ENCODE measurements at regions not wholly inside any gene's neighbourhood (a gene's known extent, or its start where the extent isn't known, plus 50 kb on each side); places are given as distances from the start of the nearest gene placed in this dataset.
"Not testable (repeated sequence)": the region's sequence is repeated elsewhere in the genome, so short reads cannot be mapped to it uniquely, and the experiment has no call there.

DNA sequence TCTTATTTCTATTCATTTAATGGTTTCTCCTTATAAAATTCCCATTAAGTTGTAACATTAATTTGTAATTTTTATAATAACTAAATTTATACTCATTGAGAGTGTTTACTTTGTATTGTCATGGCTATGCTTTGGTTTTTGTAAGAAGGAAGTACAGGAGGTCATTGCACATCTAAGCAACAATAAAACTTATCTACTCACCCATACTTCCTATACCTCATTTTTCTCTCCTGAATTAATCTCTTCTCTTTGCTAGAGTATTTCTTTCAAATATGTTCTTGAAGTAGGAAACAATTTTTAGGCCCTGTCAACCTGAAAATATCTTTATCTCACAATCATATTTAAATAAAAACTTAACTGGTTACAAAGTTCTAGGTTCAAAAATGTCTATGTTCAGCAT, 95.4 kb upstream of the WDR11 start:
- no peak for DNase-seq (ENCODE audit: low read depth)

DNA sequence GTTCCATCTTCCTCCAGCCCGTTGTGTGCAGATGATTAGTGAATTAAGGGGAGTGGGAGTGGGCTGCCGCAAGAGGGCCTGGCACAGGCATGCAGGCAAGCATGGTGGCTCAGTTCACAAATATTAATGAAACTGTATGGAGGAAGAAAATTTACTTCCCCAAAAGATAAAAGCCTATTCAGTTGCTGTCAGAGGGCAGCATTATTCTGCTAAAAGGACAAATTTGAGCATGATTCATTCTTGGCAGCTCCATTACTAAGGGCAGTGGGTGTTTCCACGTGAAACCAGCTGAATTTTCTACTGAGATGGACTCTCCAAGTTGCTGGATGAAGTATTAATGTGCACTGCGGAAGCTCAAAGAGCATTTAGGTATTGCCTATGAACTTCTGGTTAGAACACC, 90.9 kb upstream of the WDR11 start:
- no peak for DNase-seq (ENCODE audit: low read depth)

DNA sequence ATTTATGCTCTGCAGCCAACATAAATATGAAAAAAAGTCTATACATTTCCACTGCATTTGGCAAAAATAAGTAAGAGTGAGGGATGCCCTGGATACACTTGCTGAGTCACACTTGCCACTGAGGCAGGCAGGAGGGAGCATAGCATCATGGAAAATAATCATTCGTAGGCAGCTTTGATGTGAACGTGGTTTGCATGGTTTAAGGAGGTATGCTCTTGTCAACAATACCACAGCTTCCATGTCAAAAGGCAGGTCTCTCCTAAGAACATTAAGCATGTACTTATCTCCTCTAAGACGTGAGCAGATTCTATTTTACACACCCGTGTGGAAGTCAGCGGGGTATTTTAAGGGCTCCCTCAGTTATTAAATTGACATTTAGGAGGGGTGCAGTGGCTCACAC, 89.2 kb upstream of the WDR11 start:
- no peak for DNase-seq (ENCODE audit: low read depth)

DNA sequence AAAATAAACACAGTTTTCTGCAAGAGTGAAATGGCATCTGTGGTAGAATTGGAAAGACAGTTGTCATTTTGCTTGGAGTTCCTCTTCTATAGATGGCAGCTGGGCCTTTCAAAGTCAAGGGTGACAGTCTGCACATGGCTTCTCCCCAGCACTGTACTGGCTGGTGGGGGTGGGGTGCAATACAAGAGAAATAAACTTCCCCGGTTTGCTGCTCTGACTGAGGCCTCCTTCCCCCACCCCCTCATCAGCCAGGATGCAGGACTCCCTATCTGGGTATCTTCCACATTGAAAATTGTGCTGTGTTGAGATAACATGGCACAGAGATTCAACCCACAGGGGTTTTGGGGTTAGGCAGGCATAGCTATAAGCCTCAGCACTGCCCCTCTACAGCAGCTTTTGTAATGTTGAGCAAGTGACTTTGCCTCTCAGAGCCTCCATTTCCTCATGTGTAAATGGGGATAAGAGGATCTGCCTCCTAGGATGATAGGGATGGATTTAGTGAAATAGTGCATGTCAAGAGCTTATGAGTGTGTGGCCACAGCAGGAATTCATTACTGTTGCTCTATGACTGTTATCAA, 85.8 kb upstream of the WDR11 start:
- DNase-seq (ENCODE audit: low read depth) = no peak

DNA sequence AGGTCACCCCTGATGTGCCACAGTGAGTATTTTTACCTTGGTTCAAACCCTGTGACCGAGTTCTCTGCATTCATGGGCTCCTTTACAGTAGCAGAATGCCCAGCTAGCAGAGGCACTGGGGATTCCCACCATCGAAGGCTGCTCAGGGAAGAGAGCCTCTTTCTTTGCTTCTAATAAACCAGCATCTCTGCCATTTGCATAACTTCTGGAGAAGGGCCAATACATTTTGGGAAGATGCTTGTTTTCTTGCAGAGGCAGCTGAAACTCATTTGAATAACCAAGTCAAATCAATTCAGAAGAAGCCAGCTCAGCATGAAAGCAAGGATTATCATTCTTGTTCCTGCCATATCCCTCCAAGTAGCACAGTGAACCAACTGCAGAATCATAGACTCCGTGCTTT, 82.9 kb upstream of the WDR11 start:
- DNase-seq (ENCODE audit: low read depth) = no peak

DNA sequence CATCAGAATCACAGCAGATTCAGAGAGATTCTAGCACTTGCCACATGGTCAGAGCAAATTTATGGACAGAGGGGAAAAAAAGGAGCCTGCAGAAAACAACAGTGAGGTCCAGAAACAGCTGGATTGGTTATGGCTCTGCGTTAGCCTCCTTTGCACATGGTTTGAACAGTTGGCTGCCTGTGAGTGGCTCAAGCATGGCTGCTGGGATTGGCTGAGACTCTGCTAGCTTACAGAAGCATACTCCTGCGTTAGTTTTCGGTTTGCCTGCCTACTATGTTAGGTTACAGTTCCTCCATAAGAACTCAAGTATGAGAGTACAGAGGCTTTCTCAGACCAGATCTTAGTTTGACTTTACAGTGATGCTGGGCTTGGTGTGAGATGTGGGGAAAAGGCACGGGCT, 80.7 kb upstream of the WDR11 start:
- no peak for DNase-seq (ENCODE audit: low read depth)

DNA sequence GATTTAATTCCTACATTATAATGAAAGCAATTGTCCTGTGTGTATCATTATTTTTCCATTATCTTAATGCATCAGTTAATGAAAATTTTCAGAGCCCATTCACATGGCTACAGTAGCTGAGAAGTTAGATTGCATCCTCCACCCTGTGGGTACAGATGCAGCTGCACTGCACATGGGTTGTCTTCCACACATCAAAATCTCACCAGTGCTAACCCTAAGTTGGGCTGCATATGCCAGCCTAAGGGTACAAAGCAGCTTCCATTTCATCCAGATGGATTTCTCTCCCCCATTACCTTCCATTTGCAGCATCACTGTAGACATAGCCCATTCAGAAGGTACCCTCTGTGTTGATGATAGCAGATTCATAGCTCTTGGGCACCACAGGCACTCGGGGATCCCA, 74.7 kb upstream of the WDR11 start:
- DNase-seq (ENCODE audit: low read depth) = no peak

DNA sequence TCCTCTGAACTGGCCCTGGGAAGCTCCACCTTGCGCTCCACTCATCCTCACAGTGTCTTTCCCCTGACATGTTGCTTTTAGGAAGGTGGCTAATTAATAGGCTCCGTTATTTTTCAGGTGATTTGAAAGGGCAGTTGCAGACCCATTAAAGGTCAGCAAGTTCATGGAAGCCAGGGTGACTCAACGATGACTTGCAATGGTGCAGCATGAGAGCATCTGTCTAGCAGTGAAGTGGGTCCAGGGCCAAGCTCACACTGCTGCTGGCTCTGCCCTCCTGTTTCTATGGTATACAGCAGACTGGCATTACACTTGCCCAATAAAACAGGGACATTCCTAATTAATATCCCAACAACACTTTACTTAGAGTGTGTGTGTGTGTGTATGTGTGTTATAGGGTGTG, 68.8 kb upstream of the WDR11 start:
- DNase-seq (ENCODE audit: low read depth) = no peak

DNA sequence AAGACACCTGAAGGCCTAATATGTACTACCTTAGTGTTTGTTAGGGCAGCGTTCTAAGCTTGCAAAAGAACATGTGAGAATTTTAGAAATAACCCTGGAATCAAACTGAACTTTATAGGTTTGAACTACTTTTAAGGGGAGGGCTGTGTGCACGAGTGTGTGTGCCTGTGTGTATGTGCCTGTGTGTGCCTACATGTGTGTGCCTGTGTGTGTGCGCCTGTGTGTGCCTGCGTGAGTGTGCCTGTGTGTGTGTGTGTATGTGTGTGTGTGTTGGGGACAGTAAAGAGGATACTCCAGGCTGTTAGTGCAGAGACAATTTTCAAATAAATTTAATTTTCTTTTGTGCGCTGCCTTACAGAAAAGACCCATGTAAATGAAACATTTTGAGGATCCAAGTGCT, 68.1 kb upstream of the WDR11 start:
- no peak for DNase-seq (ENCODE audit: low read depth)

DNA sequence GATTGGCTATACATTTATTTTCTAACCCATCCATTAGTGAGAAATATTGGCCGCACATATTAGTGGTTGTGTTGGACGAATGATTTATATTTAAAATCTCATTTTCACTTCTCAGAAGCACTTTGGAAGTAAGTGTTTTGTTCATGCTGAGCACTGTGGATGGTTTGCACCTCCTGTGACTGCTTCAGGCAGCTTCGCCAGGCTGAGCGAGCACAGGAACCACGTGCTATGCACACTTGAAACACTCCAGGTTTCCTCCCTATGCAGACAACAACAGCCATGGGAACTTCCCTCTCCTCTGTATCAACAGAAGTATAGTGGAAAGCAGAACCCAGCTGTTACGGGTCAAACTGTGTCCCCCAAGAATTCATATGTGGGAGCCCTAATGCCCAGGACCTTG, 67.3 kb upstream of the WDR11 start:
- no peak for DNase-seq (ENCODE audit: low read depth)

DNA sequence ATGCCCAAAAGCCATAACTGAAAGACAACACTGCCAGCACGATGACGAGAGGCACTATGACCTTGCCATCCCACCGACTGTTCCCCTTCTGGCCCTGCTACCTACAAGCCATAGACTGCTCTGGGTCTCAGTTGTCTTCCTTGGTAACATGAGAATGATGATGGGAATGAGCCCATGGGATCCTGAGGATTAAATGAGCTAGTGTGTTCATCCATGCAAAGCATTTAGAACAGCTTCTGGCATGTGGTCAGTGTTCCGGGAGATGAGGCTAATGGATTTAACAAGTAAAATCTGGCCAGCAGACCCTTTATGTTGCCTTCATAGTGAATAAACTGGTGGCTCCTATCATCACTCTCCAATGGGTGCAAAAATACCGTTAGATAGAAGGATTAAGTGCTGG, 62.4 kb upstream of the WDR11 start:
- DNase-seq (ENCODE audit: low read depth) = no peak

DNA sequence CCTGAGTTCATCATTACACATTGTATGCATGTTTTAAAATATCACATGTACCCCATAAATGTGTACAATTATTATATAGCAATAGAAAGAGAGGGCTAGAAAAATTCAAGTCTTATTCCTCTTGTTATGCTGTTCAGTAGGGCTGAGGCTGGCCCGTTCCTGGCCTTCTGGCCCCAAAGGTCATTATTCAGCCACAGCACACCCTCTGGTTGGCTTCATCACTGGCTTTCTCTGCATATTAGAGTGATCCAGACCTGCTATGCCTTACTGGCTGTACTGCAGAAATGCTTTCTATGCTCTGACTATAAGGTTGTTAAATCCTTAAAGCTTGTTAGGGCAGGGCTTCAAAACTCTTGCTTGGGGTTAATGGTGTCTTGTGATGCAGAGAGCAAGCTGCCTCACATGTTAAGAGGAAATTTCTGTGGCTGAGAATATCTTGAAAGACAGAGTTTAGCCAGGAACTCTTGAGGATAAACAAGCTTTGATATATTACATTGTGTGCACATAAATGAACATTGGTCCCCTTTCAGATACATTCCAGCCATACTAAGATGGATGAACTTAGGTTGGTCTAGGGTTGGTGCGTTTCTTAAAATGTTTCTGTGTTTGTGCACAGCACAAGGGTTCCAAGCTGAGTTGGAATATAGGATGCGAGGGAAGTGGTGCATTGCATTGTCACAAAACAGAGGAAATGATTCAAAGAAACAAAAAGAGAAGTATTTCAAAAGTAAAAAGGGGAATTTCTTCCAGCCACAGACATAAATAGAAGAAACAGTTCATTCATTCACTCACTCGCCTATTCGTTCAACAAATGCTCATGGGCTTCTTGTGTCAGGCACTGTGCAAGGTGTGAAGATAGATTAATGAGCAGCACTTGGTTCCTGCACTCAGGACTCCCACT, 61.6 kb upstream of the WDR11 start:
- DNase-seq (ENCODE audit: low read depth) = no peak

DNA sequence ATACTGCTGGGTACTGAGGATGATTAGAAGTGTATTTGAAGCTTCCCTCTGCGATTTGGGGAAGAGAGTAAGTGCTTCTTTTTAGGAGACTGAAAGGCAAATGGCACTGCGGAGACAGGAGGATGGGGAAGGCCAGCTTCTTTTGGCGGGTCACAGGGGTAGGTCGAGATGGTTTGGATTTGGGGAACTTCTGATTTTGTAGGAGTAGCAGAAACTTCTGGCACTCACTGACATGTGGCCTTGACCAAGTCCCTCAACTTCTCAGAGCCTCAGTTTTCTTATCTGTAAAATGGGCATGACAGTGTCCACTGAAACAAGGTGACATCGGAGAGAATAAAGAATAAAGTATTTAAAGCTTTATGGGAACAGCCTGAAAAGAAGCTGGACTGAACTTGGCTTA, 59.8 kb upstream of the WDR11 start:
- DNase-seq (ENCODE audit: low read depth) = no peak

DNA sequence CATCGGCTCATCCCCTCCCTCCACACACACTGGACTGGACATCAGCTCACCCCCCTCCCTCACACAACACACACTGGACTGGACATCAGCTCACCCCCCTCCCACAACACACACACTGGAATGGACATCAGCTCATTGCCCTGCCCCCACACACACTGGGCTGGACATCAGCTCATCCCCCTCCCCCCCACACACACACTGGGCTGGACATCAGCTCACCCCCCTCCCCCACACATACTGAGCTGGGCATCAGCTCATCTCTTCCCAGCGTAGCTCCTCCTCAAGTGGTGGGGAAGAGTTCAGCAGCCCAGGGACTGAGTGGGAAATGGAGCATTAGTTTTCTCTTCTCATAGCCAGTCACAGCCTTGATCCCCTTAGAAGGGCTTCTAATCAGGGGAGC, 58.1 kb upstream of the WDR11 start:
- DNase-seq (ENCODE audit: low read depth) = no peak

DNA sequence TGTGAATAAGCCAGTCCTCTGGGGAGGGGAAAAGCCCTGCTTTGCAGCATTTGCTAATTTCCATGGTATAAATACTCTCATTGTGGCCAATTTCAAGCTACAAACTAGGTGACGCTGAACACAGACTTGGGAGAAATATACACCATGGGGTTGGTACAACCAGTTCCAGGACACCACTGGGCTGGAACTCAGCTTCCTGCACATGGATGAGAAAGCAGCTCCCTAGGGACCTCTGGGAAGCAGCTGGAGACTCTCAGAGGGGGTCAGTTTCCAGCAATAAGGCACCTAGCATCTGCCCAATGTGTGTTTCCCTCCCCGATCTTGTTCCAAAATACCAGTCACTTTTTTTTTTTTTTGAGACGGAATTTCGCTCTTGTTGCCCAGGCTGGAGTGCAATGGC, 56.8 kb upstream of the WDR11 start:
- no peak for DNase-seq (ENCODE audit: low read depth)

DNA sequence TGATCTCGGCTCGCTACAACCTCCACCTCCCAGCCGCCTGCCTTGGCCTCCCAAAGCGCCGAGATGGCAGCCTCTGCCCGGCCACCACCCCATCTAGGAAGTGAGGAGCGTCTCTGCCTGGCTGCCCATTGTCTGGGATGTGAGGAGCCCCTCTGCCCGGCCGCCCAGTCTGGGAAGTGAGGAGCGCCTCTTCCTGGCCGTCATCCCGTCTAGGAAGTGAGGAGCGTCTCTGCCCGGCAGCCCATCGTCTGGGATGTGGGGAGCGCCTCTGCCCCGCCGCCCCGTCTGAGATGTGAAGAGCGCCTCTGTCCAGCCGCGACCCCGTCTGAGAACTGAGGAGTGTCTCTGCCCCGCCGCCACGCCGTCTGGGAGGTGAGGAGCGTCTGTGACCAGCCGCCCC, 52.9 kb upstream of the WDR11 start:
- not testable (repeated sequence) for DNase-seq (ENCODE audit: low read depth)

DNA sequence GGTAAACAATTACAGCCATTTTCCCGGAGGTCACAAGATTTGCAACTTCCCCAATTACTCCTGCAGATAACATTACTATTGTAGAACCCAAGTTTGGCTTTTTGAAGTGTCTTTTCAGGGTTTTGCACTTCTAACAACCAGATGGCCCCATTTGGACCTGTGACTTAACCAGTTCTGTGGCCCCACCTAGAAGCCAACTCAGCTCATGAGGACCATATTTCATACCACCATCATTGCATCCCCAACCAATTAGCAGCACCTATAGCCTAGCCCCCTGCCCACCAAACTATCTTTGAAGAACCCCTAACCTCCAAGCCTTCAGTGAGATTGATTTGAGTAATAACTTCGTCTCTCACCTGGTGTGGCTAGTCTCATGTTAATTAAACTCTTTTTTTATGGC, 51.3 kb upstream of the WDR11 start:
- no peak for DNase-seq (ENCODE audit: low read depth)

DNA sequence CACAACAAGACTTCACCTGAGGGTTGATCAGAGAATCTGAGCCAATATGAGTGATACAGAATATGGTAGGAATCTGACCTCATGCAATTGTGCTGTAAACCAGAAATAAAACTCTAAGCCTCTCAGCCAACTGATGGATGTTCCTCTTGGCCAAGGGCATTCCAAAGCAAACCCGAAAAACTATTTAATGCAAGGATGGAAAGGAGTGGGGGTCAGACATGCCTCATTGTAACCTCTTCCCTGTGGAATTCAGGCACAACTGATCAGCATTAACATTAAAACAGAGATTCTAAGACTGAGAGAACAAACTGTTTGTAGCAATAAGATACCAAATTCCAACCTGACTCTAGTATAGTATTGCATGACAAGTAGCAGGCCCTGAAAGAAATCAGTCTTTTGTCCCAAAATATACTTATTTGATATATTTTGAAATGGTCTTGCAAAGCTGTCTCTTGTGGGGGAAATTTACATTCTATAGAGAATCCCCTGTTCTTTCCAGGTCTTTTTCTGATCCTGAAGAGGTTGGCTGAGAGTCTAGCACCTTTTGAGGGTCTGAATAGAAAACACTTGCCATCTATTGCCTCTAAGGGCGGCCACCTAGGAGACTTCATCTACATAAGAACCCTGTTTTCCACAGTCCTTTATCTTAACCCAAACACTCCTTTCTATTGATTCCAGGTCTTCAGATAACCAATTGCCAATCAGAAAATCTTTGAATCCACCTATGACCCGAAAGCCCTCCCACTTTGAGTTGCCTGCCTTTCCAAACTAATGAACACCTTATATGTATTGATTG, 50.4 kb upstream of the WDR11 start:
- DNase-seq (ENCODE audit: low read depth) = no peak

Data from GM04503 (cell line).